ENCODE measurements at regions not wholly inside any gene's neighbourhood (a gene's known extent, or its start where the extent isn't known, plus 50 kb on each side); places are given as distances from the start of the nearest gene placed in this dataset.

DNA sequence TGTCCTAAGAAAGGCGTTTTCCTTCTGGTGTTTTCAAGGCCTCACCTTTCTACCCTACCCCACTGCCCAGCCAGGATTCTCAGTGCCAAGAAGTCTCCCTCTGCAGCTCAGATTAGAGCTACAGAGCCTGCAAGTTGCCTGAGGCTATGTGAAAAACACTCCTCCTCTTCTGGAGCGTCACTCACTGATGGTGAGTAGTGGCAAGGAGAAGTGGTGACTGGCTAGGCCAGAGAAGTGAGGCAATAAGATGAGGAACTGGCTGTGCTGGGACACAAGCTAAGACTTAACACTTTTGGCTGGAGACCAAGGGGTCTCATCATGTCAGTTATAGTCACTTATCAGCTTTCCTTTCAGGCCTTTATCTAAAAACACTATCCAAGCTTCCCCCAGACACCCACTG lies 86.7 kb upstream of the PRKAR2B start:
- intact Hi-C loops (cut with DNase I; ENCODE audit: low total_unique reads): no loop called here
- no peaks in the 10 kb centered on the region for H3K9me3 ChIP-seq
- peak in 1 of 2 donors; percentile 25 for DNase-seq
- no peak for TF ChIP-seq POLR2AphosphoS5 (IDR thresholded peaks at IDR 0.05)
- no peak for TF ChIP-seq EP300 (IDR thresholded peaks at IDR 0.05)
- TF ChIP-seq, protein P1, sequence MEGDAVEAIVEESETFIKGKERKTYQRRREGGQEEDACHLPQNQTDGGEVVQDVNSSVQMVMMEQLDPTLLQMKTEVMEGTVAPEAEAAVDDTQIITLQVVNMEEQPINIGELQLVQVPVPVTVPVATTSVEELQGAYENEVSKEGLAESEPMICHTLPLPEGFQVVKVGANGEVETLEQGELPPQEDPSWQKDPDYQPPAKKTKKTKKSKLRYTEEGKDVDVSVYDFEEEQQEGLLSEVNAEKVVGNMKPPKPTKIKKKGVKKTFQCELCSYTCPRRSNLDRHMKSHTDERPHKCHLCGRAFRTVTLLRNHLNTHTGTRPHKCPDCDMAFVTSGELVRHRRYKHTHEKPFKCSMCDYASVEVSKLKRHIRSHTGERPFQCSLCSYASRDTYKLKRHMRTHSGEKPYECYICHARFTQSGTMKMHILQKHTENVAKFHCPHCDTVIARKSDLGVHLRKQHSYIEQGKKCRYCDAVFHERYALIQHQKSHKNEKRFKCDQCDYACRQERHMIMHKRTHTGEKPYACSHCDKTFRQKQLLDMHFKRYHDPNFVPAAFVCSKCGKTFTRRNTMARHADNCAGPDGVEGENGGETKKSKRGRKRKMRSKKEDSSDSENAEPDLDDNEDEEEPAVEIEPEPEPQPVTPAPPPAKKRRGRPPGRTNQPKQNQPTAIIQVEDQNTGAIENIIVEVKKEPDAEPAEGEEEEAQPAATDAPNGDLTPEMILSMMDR (IDR thresholded peaks at IDR 0.05): no peak
- no peak for TF ChIP-seq POLR2A (IDR thresholded peaks at IDR 0.05)
- no peak overlapping the region for H3K4me3 ChIP-seq
- 76 to 90% (median 88%) methylated on average over 2 of the region's 2 CpGs for WGBS, 5 donors
- H3K27ac ChIP-seq: no peak overlapping the region
- no peaks in the 10 kb centered on the region for H3K36me3 ChIP-seq
- peaks cover 0 to 5% (median 2%) of the 10 kb centered on the region in 4 donors for H3K4me1 ChIP-seq
- no peaks in the 10 kb centered on the region for H3K27me3 ChIP-seq

GRCh38 chr7:106959753-106960152 lies 84.8 kb upstream of the PRKAR2B start:
- 25 to 43% (median 29%) methylated on average over 2 of the region's 2 CpGs for WGBS, 5 donors
- Histone ChIP-seq H3K36me3 (no peaks in the 10 kb centered on the region), H3K9me3 (no peaks in the 10 kb centered on the region), H3K27ac (no peak overlapping the region), H3K27me3 (no peaks in the 10 kb centered on the region), H3K4me1 (no peaks in the 10 kb centered on the region), H3K4me3 (no peak overlapping the region)
- intact Hi-C loops (cut with DNase I; ENCODE audit: low total_unique reads): loop anchor here (10.0 kb wide), 1 partner anchor 185 kb away; no protein-coding TSS in a partner anchor
- TF ChIP-seq POLR2A (IDR thresholded peaks at IDR 0.05) (no peak), EP300 (IDR thresholded peaks at IDR 0.05) (no peak), POLR2AphosphoS5 (IDR thresholded peaks at IDR 0.05) (no peak)
- TF ChIP-seq, protein P1 (IDR thresholded peaks at IDR 0.05): no peak
- no peak for DNase-seq

GRCh38 chr7:106962751-106963150 lies 81.8 kb upstream of the PRKAR2B start:
- no peak overlapping the region for H3K4me3 ChIP-seq
- 85 to 98% (median 92%) methylated on average over 2 of the region's 2 CpGs for WGBS, 5 donors
- H3K27ac ChIP-seq: no peak overlapping the region
- no peaks in the 10 kb centered on the region for H3K9me3 ChIP-seq
- no peaks in the 10 kb centered on the region for H3K36me3 ChIP-seq
- no peak for DNase-seq
- H3K27me3 ChIP-seq: no peaks in the 10 kb centered on the region
- intact Hi-C loops (cut with DNase I; ENCODE audit: low total_unique reads): loop anchor here (10.0 kb wide), 1 partner anchor 182 kb away; no protein-coding TSS in a partner anchor
- no peaks in the 10 kb centered on the region for H3K4me1 ChIP-seq
- TF ChIP-seq, protein P1 (IDR thresholded peaks at IDR 0.05): no peak
- TF ChIP-seq POLR2AphosphoS5 (IDR thresholded peaks at IDR 0.05) (no peak), POLR2A (IDR thresholded peaks at IDR 0.05) (no peak), EP300 (IDR thresholded peaks at IDR 0.05) (no peak)

DNA sequence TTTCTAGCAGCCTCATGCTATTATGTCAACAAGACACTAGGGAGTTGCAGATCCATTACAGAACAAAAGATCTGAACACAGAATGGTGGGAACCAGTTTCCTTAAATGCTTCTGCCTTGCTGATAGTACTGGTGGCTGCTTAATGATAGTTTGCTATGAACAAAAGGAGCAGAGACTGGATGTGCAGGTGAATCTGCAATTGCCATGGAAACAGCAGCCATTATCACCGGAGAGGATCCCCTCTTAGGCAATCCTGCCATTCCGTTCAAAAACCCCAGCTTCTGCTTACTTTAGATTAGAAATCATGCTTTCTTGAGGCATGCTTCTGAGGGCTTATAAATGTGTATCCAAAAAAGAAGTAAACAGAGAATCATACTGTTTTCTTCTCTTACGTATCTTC lies 80.0 kb upstream of the PRKAR2B start:
- no peaks in the 10 kb centered on the region for H3K27me3 ChIP-seq
- H3K9me3 ChIP-seq: no peaks in the 10 kb centered on the region
- H3K4me3 ChIP-seq: no peak overlapping the region
- intact Hi-C loops (cut with DNase I; ENCODE audit: low total_unique reads): loop anchor here (10.0 kb wide), 1 partner anchor 180 kb away; no protein-coding TSS in a partner anchor
- H3K27ac ChIP-seq: no peak overlapping the region
- 33 to 44% (median 40%) methylated on average over 3 of the region's 3 CpGs for WGBS, 5 donors
- no peaks in the 10 kb centered on the region for H3K4me1 ChIP-seq
- no peaks in the 10 kb centered on the region for H3K36me3 ChIP-seq
- no peak for DNase-seq
- TF ChIP-seq, protein P1 (IDR thresholded peaks at IDR 0.05): no peak
- TF ChIP-seq POLR2AphosphoS5 (IDR thresholded peaks at IDR 0.05) (no peak), POLR2A (IDR thresholded peaks at IDR 0.05) (no peak), EP300 (IDR thresholded peaks at IDR 0.05) (no peak)

Measured in stomach (tissue), 8 donors.